HG02885 (cell line): ENCODE measurements at regions not wholly inside any gene's neighbourhood (a gene's known extent, or its start where the extent isn't known, plus 50 kb on each side); places are given as distances from the start of the nearest gene placed in this dataset.

Experiments
- ATAC-seq: cut with Tn5 transposase; IDR thresholded peaks from one replicate; pipeline ENCODE4 v1.9.1; 2021; ENCODE audit warnings: mild to moderate bottlenecking; ENCODE audit not compliant: unreplicated experiment, poor library complexity

DNA sequence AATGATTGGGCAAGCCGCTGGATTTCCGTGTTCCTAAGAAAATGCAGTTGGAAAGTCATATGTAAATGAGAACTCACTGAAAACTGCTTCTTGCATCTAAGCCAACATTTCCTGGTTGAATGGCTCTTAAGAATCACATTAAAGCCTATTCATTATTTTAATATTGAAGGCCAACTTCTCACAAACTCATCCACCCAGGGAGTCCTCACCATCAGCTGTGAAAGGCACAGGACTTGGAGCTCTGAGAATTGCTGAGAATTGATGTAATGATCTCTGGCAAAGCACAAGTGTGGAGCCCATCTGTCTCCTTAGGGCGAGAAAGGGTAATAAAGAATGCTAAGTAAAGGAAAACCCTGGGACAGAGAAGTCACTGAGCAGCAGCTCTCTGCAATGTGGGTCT is 55.9 kb upstream of the APCDD1 start:
- ATAC-seq, result no peak

- ATAC-seq, result no peak
These were observed 55.0 kb upstream of the APCDD1 start for GRCh38 chr18:10399465-10399864.

DNA sequence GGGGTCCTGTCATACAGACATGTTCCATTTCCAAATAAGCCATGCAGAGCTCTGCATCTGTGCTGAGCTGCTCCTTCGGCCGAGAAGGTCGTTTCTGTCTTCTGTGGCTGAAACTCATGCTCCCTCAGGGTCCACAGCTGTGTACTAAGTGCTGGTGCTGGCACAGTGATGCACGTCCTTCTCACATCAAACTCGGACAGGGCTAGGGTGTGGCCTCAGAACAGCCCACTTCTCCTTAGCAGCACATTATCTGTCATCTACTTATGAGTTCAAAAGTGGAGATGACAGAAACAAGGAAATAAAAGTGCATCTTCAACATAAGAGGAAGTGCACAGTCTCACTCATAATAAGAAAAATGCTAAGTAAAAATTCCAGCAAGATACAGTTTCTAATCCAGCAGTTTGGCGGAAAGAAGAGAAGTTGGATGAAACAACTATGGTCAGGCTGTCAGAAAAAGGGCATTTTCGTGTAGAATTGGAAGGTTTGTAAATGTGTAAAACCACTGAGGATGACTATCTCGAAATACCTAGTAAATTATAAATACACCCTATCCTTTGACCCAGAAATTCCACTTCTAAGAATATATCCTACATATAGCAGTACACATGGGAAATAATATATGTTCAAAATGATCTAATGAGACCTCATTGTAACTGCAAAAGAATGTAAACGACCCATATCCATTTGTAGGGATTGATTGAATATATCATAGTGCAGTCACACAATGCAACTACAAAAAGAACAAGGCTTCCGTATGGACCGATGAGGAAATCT is 53.7 kb upstream of the APCDD1 start:
- no peak for ATAC-seq

- ATAC-seq, result no peak
These were observed 52.9 kb upstream of the APCDD1 start for GRCh38 chr18:10401521-10401920.

- ATAC-seq, result no peak
These were observed 52.5 kb upstream of the APCDD1 start for GRCh38 chr18:10401930-10402329.

DNA sequence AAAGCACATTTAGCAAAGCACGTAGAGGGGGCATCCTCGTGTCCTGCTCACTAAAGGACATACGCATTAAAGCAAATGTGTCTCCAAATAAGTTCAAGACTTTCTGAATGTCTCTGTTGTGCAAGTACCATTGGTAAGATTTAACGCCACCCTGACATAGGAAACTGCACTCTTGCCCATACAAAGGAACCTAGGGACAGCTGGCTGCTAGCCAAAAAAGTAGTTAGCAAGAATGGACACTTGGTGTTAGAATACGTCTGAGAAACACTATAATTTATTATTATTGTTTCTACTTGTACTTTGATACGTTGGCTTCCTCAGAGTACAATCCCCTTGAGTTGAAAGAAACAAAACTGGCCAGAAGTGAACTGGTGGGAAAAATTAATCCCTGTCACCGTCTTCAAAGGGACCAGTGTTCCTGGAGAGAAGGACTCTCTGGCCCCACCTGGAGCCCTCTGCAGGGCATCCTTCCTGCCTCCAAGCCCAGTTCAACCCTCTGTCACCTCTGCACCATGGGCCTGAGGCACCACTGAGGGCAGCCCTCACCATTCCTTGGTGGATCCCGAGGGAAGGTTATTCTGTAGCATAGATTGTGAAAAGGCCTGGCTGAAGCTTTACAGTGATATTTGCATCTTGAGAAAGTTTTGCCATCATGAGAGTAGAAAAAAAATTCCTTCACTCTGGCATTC is 51.4 kb upstream of the APCDD1 start:
- no peak for ATAC-seq

DNA sequence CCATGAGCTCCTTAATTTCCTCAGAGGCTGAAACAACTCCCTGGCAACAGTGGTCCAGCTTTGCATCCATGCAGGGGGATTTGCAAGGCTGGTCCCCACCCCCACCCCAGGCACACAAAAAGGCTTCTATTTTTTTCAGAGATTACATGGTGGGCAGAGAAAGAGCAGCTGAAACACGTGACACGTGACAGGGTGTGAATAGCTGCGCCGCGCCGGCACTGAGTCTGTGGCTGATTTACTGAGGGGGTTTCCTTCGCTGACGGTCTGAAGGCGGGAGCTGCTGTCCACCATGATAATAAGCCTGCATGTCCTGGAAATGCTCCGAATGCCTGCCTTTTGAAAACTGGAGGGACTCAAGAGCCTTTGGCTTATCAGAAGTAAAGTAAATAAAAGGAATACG is 50.7 kb upstream of the APCDD1 start:
- ATAC-seq, result no peak

- ATAC-seq, result no peak
These were observed 50.3 kb upstream of the APCDD1 start for GRCh38 chr18:10404168-10404567.
